Astrocyte of the cerebellum (primary cell): ENCODE measurements at regions not wholly inside any gene's neighbourhood (a gene's known extent, or its start where the extent isn't known, plus 50 kb on each side); places are given as distances from the start of the nearest gene placed in this dataset.

Source experiments
- DNase-seq: peaks from one replicate; pipeline ENCODE4 v3.0.0-alpha.2; 2011; ENCODE audit warnings: low read depth
- H3K4me3 ChIP-seq: 2 replicates; pipeline ENCODE4 v1.5.1; 2011; ENCODE audit warnings: mild to moderate bottlenecking, low read depth, low read length, moderate library complexity
- in situ Hi-C: cut with HindIII; loops from 2 replicates; pipeline ENCODE4 v1.10.0; 2017; ENCODE audit warnings: low sequenced_read_pairs
- TF ChIP-seq, protein P1 (sequence below): IDR thresholded peaks from 2 replicates; pipeline ENCODE4 v1.5.1; 2012; ENCODE audit warnings: low read length, low read depth, moderate library complexity, mild to moderate bottlenecking; ENCODE audit errors: missing control alignments

DNA sequence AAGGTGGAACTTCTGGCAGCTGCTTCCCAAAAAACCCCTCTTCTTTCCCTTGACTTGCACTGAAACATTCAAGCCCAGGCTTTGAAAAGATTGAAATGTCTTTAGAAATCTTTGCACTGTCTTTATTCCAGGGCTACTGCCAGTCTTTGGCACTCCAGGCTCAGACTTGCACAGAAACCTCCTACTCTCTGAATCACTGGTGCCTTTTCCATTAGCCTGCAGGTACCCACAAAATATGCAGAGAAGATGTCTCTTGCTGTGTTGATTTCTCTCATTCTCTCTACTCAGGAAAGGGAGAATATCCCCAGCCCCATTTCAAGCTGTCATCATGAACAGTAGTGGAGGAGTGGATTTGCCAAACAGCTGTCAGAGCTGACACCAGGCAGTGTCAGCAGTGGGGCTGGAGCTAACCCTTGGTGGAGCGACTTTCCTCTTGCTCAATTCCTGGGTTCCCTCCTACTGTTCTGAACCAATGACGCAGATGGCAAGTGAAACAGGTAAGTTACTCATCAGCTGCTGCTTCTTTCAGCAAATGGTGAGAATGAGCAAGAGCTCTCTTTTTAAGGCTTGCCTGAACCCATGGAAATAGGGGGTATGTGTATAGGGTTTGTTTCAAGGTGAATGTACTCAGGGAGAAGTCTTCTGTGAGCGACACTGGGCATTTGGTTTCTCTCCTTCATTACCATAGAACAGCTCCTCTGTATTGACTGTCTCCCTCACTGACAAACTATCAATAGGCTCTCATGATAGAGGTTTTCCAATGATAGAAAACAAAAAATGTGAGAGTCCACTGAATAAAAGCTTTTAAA is 362.4 kb downstream of the ADRA2A start:
- in situ Hi-C loops: no loop called here
- no peak for DNase-seq
- TF ChIP-seq, protein P1, sequence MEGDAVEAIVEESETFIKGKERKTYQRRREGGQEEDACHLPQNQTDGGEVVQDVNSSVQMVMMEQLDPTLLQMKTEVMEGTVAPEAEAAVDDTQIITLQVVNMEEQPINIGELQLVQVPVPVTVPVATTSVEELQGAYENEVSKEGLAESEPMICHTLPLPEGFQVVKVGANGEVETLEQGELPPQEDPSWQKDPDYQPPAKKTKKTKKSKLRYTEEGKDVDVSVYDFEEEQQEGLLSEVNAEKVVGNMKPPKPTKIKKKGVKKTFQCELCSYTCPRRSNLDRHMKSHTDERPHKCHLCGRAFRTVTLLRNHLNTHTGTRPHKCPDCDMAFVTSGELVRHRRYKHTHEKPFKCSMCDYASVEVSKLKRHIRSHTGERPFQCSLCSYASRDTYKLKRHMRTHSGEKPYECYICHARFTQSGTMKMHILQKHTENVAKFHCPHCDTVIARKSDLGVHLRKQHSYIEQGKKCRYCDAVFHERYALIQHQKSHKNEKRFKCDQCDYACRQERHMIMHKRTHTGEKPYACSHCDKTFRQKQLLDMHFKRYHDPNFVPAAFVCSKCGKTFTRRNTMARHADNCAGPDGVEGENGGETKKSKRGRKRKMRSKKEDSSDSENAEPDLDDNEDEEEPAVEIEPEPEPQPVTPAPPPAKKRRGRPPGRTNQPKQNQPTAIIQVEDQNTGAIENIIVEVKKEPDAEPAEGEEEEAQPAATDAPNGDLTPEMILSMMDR: no peak
- no peak overlapping the region for H3K4me3 ChIP-seq

DNA sequence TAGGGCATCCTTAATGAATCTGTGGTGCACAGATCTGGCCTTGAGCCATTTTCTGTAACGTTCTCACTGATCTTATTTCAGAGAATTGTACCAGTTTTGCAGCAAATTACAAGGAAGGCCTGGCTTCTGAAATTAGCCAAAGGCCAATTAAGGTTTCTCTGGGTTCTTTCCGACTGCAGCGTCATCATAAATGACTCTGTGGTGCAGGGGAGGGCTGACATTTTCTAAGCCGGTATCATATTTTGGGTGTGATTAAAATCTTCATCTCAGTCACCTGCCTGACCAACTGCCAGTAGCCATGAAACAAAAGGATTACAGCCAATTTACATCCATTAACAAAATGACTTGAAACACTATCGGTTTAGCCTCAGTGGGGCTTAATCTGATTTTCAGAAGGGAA is 363.7 kb downstream of the ADRA2A start:
- no peak overlapping the region for H3K4me3 ChIP-seq
- TF ChIP-seq, protein P1: no peak
- no peak for DNase-seq
- in situ Hi-C loops: no loop called here

DNA sequence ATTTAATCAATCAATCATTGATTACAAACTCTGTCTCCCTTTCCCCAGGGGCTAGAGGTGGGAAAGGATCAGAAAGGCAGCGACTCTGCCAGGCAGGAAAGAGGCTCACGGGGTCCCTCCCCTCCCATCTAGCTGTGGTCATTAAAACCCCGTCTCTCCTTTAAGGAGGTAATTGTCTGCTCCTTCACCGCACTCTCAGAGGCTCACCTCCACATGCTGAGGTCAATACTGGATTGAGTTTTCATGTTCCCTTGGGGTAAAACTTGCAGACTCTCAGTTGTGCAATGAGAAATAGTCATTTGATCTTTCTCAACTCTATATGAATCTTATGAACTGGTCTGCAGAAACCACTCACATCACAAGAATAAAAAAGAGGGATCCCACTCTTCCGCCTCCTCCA is 368.8 kb downstream of the ADRA2A start:
- TF ChIP-seq, protein P1: no peak
- no peak for DNase-seq
- in situ Hi-C loops: no loop called here
- H3K4me3 ChIP-seq: no peak overlapping the region

DNA sequence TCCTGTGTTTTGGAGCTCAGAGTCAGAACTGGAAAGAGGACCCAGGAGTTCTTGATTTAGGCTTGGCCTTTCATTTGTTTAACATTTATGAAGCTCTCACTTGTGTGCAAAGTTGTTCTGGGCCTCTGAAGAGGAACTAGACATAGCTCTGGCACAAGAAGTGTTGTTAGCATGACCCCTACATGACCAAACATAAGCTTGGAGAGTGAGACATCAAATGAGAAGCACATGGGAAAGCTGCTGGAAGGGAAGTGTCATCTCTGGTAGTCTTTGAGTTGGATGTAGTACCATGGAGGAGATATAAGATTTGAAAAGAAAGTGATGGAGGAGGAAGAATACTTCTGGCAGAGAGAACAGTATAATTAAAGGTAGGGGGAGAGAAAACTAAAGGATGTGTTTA is 370.1 kb downstream of the ADRA2A start:
- no peak overlapping the region for H3K4me3 ChIP-seq
- TF ChIP-seq, protein P1: no peak
- in situ Hi-C loops: no loop called here
- no peak for DNase-seq

DNA sequence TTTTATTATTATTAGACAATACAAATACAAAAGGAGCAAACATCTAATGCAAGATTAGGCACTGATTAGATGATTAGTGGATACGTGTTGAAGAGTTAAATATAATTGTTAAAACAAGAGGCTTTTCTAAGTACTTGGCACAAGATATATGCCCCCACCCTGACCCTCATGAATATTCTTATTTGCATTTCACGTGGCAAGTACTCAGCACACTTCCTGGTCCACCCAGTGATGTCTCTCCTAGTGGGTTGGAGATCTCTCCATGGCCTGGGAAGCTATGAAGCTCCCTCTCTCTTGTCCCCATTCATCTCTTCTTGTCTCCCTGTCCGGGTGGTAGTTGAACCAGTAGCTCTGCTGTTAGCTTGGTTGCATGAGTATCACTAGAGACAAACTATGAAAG is 375.3 kb downstream of the ADRA2A start:
- TF ChIP-seq, protein P1: no peak
- in situ Hi-C loops: no loop called here
- DNase-seq: no peak
- no peak overlapping the region for H3K4me3 ChIP-seq

DNA sequence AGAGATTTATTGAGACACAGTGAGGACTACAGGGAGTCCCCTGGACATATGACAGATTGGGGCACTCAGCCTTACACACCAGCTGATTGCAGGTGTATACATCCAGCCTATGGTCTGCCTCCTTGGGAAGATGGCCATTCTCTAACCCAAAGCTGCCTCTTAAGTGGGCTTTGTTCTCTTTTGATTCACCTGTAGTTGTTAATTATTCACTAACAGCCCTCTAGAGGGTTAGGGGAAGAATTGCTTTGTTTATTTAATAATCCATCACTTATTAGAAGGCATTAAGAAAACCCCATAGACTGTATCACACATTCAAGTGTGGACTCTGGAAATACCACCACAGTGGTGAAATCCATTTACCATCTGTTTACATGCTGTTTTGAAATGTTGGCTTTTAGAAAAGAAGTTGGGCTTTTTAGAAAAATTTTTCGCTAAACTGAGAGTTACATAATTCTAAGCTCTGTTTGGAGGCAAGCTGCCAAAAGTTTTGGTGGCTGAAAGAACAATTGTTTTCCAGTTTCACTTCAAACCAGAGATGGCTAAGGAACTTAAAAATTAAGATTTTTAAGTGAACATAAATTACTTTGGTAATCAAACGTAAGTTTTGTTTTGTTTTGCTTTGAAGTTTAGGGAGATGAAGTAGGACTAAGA is 379.1 kb downstream of the ADRA2A start:
- H3K4me3 ChIP-seq: no peak overlapping the region
- in situ Hi-C loops: no loop called here
- TF ChIP-seq, protein P1: no peak
- DNase-seq: no peak
